ENCODE measurements at regions not wholly inside any gene's neighbourhood (a gene's known extent, or its start where the extent isn't known, plus 50 kb on each side); places are given as distances from the start of the nearest gene placed in this dataset.
A peak's percentile ranks its signal among the peaks of the same experiment; 100 is the strongest.
"Not testable (repeated sequence)": the region's sequence is repeated elsewhere in the genome, so short reads cannot be mapped to it uniquely, and the experiment has no call there.

DNA sequence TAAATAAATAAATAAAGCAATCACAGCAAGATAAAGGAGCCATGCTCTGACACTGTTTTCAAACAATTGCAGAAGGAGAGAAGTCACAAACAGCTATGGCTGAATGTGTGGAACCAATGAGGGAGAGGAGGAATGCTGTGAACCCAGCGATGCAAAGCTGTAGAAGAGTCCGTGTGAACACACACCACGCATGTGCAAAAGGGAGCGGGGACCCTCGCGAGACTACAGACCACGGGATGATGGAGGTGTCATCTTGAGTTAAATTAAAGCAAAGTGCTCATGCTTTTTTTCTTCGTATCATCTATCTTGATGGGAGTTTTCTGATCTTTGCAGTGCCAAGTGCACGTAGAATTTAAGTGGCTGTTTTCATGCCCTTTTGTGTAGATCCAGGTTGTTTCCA, 123.8 kb upstream of the CDH5 start:
- no peak for DNase-seq

DNA sequence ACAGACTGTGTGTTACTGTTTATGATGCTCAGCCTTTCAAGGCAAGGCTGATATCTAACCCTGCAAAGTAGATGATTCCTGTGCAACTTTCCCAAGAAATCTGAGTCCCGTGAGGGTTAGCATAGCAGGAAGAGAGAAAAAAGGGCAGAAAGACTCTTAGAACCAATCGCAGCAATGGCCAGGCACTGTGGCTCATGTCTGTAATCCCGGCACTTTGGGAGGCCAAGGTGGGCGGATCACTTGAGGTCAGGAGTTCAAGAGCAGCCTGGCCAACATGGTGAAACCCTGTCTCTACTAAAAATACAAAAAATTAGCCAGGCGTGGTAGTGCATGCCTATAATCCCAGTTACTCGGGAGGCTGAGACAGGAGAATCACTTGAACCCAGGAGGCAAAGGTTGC, 124.3 kb upstream of the CDH5 start:
- DNase-seq = not testable (repeated sequence)

GRCh38 chr16:66240631-66241395, 125.7 kb upstream of the CDH5 start:
- peak; percentile 26 for DNase-seq

DNA sequence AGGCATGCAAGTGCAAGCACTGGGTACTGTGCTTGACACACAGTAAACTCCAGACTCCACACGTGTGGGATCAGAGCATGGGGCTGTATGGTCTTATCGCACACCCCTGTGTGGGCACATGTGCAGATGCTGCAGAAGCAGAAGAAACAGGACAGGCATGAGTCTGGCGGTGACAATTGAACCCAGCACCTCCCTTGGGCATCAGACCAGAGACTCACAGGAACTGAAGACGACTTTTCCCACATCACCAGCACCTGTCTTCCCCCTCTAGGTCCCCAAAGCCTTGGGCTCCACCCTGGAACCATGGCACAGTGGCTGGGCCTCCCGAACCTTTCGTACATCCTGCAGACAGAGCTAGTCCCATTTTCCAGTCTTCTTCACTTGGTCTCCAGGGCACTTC, 126.4 kb upstream of the CDH5 start:
- no peak for DNase-seq

DNA sequence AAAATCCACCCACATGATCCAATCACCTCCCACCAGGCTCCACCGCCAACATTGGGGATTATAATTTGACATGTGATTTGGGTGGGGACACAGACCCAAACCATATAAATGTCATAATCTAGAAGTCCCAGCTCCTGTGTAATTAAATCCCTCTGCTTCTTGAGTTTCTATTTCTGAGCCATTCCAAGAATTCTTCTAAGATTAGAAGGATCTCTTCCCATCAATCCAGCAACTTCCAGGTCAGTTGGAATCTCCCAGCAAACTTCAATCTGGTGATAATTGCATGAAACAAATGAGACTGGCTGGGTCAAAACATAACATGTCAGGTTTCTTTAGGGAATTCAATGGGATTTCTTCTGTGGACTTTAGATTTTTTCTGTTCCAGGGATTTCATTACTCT, 127.8 kb upstream of the CDH5 start:
- no peak for DNase-seq

- no peak for DNase-seq
Measured at GRCh38 chr16:66236301-66236700, 130.2 kb upstream of the CDH5 start.

DNA sequence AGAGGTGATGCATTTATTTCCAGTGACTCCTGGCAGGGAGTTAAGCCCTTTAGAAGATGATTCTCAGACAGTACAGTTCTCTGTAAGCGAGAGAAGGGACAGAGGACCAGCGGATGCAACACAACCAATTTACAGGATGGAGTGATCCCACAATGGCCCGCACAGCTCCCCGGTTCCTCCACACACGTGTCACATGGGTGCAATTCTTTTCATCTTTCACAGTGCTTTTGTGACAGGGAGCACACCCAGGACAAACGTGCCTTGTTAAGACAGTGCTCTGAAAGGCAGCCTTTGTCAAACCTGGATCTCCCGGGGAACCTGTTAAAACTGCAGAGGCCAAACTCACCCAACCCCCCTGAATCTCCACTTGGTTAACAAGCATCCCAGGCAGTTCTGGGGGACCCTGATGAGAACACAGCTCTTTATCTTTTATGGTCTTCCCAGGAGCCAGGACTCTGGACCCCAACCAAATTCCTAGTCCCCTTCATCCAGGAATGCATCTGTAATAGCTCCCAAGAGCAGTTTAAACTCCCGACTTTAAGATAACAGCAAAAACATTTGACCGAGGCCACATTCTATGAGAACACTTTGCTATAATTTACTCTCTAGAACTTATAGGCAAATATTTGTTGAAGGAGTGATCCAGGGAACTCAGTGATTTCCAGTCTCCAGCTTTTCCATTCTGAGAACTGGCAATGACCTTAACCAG, 134.9 kb upstream of the CDH5 start:
- DNase-seq = no peak

GRCh38 chr16:66229651-66230050, 136.8 kb upstream of the CDH5 start:
- no peak for DNase-seq

GRCh38 chr16:66228792-66229191, 137.7 kb upstream of the CDH5 start:
- peak; percentile 55 for DNase-seq

DNA sequence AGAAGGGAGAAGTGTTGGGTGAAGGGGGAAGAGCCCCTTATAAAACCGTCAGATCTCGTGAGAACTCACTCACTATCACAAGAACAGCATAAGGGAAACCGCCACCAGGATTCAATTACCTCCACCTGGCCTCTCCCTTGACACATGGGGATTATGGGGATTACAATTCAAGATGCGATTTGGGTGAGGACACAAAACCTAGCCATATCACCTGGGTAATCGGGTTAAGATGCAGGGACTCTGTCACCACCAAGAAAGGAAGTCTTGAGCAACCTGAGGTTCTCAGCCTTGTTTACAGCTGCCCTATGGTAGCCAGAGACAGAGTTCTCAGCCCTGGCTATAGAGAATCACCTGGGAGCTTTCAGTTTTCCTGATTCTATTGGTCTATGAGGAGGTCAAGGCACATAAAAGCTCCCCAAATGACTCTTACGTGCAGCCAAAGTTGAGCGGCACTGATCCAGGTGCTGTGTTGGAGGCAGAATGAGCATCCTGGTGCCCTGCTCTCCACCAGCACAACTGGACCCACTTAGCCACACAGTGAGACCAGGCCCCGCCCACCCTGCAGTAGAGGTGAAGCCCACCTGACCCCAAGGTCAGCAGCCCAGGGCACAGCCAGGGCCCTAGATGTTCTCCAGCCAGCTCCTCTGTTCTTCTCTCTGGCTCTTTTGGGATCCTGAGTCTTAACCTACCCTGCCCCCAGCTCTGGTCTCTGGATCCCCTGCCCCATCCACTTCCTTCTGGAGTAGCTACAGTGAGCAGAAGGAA, 138.5 kb upstream of the CDH5 start:
- DNase-seq = no peak

DNA sequence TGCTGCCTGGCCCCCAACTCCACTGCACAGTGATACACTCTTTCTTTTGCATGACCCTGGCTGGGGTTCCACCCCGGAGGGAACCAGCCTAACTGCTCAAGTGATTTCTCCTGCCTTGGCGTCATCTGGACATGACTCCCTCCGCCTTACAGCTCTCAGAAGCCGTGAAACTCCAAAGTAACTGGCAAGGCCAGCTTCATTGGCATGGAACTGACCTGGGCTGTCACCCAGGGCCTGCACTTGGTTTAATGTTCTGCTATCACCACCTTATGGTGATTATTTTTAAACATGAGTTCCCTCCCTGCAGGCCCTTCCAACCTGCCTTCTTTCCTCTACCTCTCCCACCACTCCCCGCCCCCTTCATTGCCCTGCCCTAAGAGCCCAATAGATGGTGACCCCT, 139.7 kb upstream of the CDH5 start:
- peak; percentile 51 for DNase-seq

- DNase-seq = no peak
Measured at GRCh38 chr16:66225696-66226095, 140.8 kb upstream of the CDH5 start.

- DNase-seq = no peak
Measured at GRCh38 chr16:66224626-66225025, 141.9 kb upstream of the CDH5 start.

- DNase-seq = no peak
Measured at GRCh38 chr16:66224186-66224585, 142.3 kb upstream of the CDH5 start.

DNA sequence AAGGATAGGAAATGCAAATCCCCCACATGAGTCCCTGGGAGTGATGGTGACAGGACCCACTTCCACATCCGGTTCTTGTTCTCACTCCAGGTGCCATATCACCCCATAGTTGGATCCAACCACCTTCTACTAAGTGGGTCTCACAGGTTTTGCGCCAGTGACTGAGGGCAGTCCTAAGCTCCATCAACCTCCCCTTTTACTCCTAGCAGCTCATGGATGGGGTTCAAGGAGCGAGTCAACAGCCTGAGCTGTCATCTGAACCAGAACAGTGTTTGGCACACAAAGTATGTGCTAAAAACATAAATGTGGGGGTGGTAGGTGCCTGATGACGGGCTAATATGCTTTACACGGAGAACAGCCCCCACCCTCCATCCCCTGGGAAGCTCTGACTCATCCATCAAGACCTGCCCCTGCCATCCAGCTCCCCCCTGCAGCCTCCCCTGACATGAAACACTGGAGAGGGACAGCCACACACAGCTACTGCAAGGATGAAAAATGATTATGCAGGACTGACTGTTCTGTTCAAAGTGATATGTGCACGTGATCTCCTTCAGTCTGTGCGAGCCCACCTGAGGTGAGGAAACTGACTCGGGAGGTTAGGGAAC, 143.2 kb upstream of the CDH5 start:
- no peak for DNase-seq

- no peak for DNase-seq
Measured at GRCh38 chr16:66222756-66223155, 143.7 kb upstream of the CDH5 start.

DNA sequence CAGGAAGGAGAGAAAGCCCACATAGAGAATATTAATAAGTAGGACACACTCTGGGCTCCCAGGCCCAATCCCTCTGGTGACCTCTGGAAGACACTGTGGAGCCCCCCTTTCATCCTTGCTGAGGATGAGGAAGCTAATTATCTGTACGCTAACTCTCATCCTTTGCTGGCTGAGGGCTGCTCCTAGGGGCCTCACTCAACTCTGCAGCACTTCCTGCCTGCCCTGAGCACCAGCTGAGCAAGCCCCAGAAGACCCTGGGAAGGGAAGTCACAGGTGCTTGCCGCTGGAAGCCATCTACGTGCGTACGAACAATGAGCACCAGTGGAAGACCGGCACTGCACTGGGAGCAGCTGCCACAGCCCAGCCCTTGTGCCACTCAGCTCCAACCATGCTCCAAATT, 145.8 kb upstream of the CDH5 start:
- peak; percentile 82 for DNase-seq

DNA sequence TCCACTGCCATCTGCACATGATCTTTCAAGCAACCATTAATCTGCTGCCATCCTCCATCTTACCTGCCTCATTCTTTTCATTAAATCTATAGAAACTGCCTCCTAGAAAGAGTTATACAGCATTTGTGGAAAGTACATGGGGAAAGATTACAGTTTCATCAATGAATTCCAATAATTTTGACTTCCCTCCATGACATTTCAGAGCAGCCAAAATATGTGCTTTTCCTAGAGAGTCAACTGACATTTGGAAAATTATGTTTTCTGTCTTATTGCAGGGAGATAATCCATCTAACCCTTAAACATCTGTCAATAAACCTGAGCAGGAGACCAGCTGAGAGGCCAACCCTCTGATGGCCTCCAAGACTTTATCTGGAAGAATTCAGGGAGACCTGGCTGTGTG, 147.0 kb upstream of the CDH5 start:
- no peak for DNase-seq

DNA sequence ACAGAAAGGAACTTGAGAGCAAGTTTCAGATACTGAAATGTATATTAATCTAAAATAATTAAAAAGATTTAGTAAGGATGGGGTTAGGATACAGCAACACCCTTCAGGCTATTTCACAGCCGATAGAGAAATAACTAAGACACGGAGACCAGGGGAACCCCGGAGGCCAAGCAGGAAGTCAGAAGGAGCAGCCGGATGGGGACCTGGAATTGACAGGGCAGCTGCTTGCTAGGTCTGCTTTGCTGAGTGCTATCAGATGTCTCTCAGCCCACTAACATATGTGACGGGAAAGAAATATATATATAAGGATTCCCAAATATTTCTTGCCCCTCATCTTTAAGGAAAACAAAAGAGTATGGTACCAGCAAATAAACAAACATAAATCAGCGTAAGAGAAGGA, 154.1 kb upstream of the CDH5 start:
- peak; percentile 76 for DNase-seq

DNA sequence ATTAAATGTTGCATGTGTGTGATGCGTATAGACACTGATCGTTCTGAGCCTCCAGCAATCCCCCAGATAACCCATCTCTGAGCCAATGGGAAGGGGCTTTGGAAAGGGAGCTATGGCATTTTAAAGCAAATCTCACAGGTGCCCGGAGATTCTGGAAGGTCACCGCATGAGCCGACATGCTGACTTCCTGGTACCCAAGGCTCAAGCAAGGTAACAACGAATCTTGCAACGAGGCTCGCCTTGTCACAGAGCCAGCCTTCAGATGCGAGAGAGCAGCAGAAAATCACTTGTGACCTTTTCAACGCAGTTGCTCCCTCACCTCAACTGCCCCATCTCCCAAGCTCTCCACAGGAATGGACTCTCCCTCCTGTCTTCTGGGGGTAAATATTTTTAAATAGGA, 154.8 kb upstream of the CDH5 start:
- DNase-seq = no peak

- DNase-seq = no peak
Measured at GRCh38 chr16:66207883-66208265, 158.6 kb upstream of the CDH5 start.

DNA sequence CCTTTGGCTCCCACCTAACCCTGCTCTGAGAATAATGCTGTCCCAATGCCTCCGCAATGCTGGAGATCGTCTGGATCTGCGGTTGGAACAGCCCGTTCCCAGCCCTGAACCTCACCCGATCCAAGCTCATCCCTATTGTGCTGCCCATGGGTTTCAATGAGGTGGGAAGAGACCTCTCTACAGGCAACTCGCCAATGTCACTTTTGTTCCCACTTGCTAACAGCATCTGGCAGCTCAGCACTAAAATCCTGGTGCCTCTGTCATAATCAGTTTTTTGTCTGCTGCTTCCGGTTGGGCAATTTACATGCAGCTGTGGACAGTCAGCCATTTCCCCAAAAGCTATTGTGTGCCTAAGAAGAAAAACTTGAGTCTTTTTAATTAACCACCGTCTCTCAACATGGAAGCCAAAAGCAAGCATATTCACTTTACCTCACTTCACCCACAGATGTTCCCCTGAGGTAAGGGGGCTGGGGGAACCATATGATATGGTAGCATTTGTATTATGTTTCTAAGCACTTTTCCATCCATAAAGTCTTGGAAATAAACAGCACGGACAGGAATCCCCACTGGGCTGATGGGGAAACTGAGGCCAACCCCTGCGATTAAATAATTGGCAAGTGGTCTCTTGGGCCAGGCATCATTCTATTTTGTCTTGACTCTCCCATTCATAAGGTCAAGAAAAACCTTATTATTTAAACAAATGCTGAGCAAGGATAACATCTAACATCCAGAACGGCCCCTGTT, 159.2 kb upstream of the CDH5 start:
- DNase-seq = peak; percentile 51

Data from tongue (tissue), 1 donor.